Endodermal cell (in vitro differentiated cells): ENCODE measurements at regions not wholly inside any gene's neighbourhood (a gene's known extent, or its start where the extent isn't known, plus 50 kb on each side); places are given as distances from the start of the nearest gene placed in this dataset.
"Not testable (repeated sequence)": the region's sequence is repeated elsewhere in the genome, so short reads cannot be mapped to it uniquely, and the experiment has no call there.

Experiments used
- DNase-seq: peaks from one replicate; pipeline ENCODE4 v3.0.0-alpha.2; 2017
- H3K27ac ChIP-seq: 2 replicates; pipeline ENCODE4 v1.5.1; 2013; ENCODE audit warnings: mild to moderate bottlenecking, low read depth, low read length, moderate library complexity
- H3K27me3 ChIP-seq: 2 replicates; pipeline ENCODE4 v1.6.1; 2013; ENCODE audit warnings: mild to moderate bottlenecking, low read length, moderate library complexity; ENCODE audit not compliant: insufficient read depth, control insufficient read depth, poor library complexity, severe bottlenecking
- H3K36me3 ChIP-seq: 2 replicates; pipeline ENCODE4 v1.7.0; 2013; ENCODE audit warnings: mild to moderate bottlenecking, low read length, moderate library complexity; ENCODE audit not compliant: control insufficient read depth, insufficient read depth
- H3K4me1 ChIP-seq: one replicate; pipeline ENCODE4 v1.7.0; 2013; ENCODE audit warnings: low read length; ENCODE audit not compliant: control insufficient read depth, insufficient read depth
- H3K4me3 ChIP-seq: 2 replicates; pipeline ENCODE4 v1.5.1; 2013; ENCODE audit warnings: mild to moderate bottlenecking, low read length, moderate library complexity
- H3K9ac ChIP-seq: 2 replicates; pipeline ENCODE4 v1.6.1; 2013; ENCODE audit warnings: mild to moderate bottlenecking, low read length, moderate library complexity; ENCODE audit not compliant: poor library complexity, severe bottlenecking; ENCODE audit errors: extremely low read depth
- H3K9me3 ChIP-seq: 2 replicates; pipeline ENCODE4 v1.6.1; 2013; ENCODE audit warnings: mild to moderate bottlenecking, low read length, moderate library complexity; ENCODE audit not compliant: control insufficient read depth
- H3K27ac Mint-ChIP-seq: 2 replicates; pipeline ENCODE4 v1.8.0; 2020; ENCODE audit warnings: mixed read lengths
- H3K27me3 Mint-ChIP-seq: 2 replicates; pipeline ENCODE4 v1.8.0; 2021; ENCODE audit warnings: mild to moderate bottlenecking, mixed read lengths; ENCODE audit not compliant: insufficient read depth
- H3K36me3 Mint-ChIP-seq: 2 replicates; pipeline ENCODE4 v1.8.0; 2020; ENCODE audit warnings: low read depth, mixed read lengths
- H3K4me1 Mint-ChIP-seq: 2 replicates; pipeline ENCODE4 v1.8.0; 2020; ENCODE audit warnings: mixed read lengths
- H3K4me3 Mint-ChIP-seq: 2 replicates; pipeline ENCODE4 v1.8.0; 2020; ENCODE audit warnings: mild to moderate bottlenecking, moderate library complexity, mixed read lengths
- H3K9me3 Mint-ChIP-seq: 2 replicates; pipeline ENCODE4 v1.8.0; 2020; ENCODE audit warnings: mild to moderate bottlenecking, mixed read lengths
- CTCF ChIP-seq: fragments of 200-600 bp; sonication (generic); conservative IDR thresholded peaks from 2 replicates; pipeline ENCODE4 v1.5.0; 2021; ENCODE audit warnings: antibody characterized with exemption, mild to moderate bottlenecking
- WGBS, 2 experiments: methylation state at CpG; one replicate each; pipeline versions ENCODE4 v1.1.5 to v1.1.7; 2013; ENCODE audit warnings: missing lambda C conversion rate in 2 of 2, mixed read lengths in 1 of 2; ENCODE audit not compliant: insufficient coverage in 1 of 2, insufficient read length in 1 of 2; 5-methylcytosine and 5-hydroxymethylcytosine counted together

GRCh38 chr4:84145176-84145575 lies 353.9 kb downstream of the NKX6-1 start:
- H3K4me3 ChIP-seq, result no peak overlapping the region
- TF ChIP-seq CTCF, result no peak
- no peak overlapping the region for H3K27ac ChIP-seq
- H3K4me3 Mint-ChIP-seq, result no peak overlapping the region
- WGBS, 2 experiments, result 84 to 100% methylated on average over 2 to 3 of the region's 3 CpGs
- DNase-seq, result no peak
- H3K4me1 Mint-ChIP-seq, result no peaks in the 10 kb centered on the region
- no peaks in the 10 kb centered on the region for H3K9me3 ChIP-seq
- peaks cover 7% of the 10 kb centered on the region for H3K9me3 Mint-ChIP-seq
- H3K36me3 Mint-ChIP-seq, result no peaks in the 10 kb centered on the region
- H3K27ac Mint-ChIP-seq, result no peak overlapping the region
- no peaks in the 10 kb centered on the region for H3K27me3 Mint-ChIP-seq
- H3K27me3 ChIP-seq, result no peaks in the 10 kb centered on the region
- H3K4me1 ChIP-seq, result no peaks in the 10 kb centered on the region
- no peaks in the 10 kb centered on the region for H3K36me3 ChIP-seq
- no peak overlapping the region for H3K9ac ChIP-seq

GRCh38 chr4:84126911-84127310 lies 372.2 kb downstream of the NKX6-1 start:
- peak overlapping the region; percentile 90 for H3K27ac Mint-ChIP-seq
- not testable (repeated sequence) for H3K27me3 Mint-ChIP-seq, H3K36me3 ChIP-seq, H3K4me1 Mint-ChIP-seq, H3K4me3 ChIP-seq, H3K27me3 ChIP-seq, H3K4me1 ChIP-seq, H3K27ac ChIP-seq, H3K36me3 Mint-ChIP-seq, H3K9ac ChIP-seq, H3K9me3 ChIP-seq, H3K9me3 Mint-ChIP-seq
- peak overlapping the region; percentile 67 for H3K4me3 Mint-ChIP-seq
- DNase-seq, result peak; percentile 77
- 84% methylated on average over 12 to 18 of the region's 20 CpGs for WGBS, 2 experiments

- peak overlapping the region; percentile 90 for H3K27ac Mint-ChIP-seq
- no peak for TF ChIP-seq CTCF
- H3K9ac ChIP-seq, result no peak overlapping the region
- peaks cover 7% of the 10 kb centered on the region for H3K9me3 Mint-ChIP-seq
- H3K4me3 Mint-ChIP-seq, result peak overlapping the region; percentile 67
- H3K27ac ChIP-seq, result no peak overlapping the region
- no peaks in the 10 kb centered on the region for H3K9me3 ChIP-seq
- no peaks in the 10 kb centered on the region for H3K4me1 ChIP-seq
- 88 to 100% methylated on average over 3 to 5 of the region's 5 CpGs for WGBS, 2 experiments
- peaks cover 4% of the 10 kb centered on the region for H3K4me1 Mint-ChIP-seq
- H3K27me3 ChIP-seq, result no peaks in the 10 kb centered on the region
- H3K4me3 ChIP-seq, result no peak overlapping the region
- H3K36me3 ChIP-seq, result no peaks in the 10 kb centered on the region
- no peaks in the 10 kb centered on the region for H3K36me3 Mint-ChIP-seq
- no peak for DNase-seq
- no peaks in the 10 kb centered on the region for H3K27me3 Mint-ChIP-seq
Observed at GRCh38 chr4:84126061-84126787, 372.9 kb downstream of the NKX6-1 start.

- Histone ChIP-seq H3K27ac (no peak overlapping the region), H3K9me3 (peaks cover 6% of the 10 kb centered on the region), H3K27me3 (no peaks in the 10 kb centered on the region), H3K9ac (no peak overlapping the region), H3K36me3 (no peaks in the 10 kb centered on the region), H3K4me3 (no peak overlapping the region), H3K4me1 (no peaks in the 10 kb centered on the region)
- H3K27ac Mint-ChIP-seq, result no peak overlapping the region
- no peak for TF ChIP-seq CTCF
- no peaks in the 10 kb centered on the region for H3K27me3 Mint-ChIP-seq
- peaks cover 12% of the 10 kb centered on the region for H3K9me3 Mint-ChIP-seq
- H3K4me1 Mint-ChIP-seq, result no peaks in the 10 kb centered on the region
- no peak overlapping the region for H3K4me3 Mint-ChIP-seq
- peak; percentile 45 for DNase-seq
- no peaks in the 10 kb centered on the region for H3K36me3 Mint-ChIP-seq
- 67 to 68% methylated on average over 1 of the region's 1 CpG for WGBS, 2 experiments
Observed at GRCh38 chr4:84110040-84110439, 389.1 kb downstream of the NKX6-1 start.

- DNase-seq, H3K4me3 Mint-ChIP-seq, H3K27ac ChIP-seq, H3K9me3 Mint-ChIP-seq, H3K4me1 ChIP-seq, H3K27me3 ChIP-seq, H3K36me3 ChIP-seq, H3K4me3 ChIP-seq, H3K27ac Mint-ChIP-seq, H3K36me3 Mint-ChIP-seq, H3K9me3 ChIP-seq, H3K9ac ChIP-seq, H3K27me3 Mint-ChIP-seq, H3K4me1 Mint-ChIP-seq: not testable (repeated sequence)
- WGBS, 2 experiments, result 95 to 100% methylated on average over 6 to 9 of the region's 9 CpGs
Observed at GRCh38 chr4:84101653-84102625, 397.2 kb downstream of the NKX6-1 start.
